HL-60 (cell line): ENCODE measurements at regions not wholly inside any gene's neighbourhood (a gene's known extent, or its start where the extent isn't known, plus 50 kb on each side); places are given as distances from the start of the nearest gene placed in this dataset.

Experiments used
- DNase-seq, 2 experiments: peaks; one replicate each; pipeline ENCODE4 v3.0.0-alpha.2; 2010 to 2020; ENCODE audit warnings: low read depth in 1 of 2, low spot score in 1 of 2
- H3K27ac ChIP-seq: fragments of 250-450 bp; sonication (Bioruptor Pico); replicated peaks from 2 replicates; pipeline ENCODE4 v1.5.1; 2020; ENCODE audit warnings: mild to moderate bottlenecking, moderate library complexity
- H3K27me3 ChIP-seq: fragments of 250-450 bp; sonication (Bioruptor Pico); 2 replicates; pipeline ENCODE4 v1.5.1; 2021; ENCODE audit warnings: mild to moderate bottlenecking, moderate library complexity; ENCODE audit not compliant: insufficient read depth, poor library complexity, severe bottlenecking
- H3K4me3 ChIP-seq: replicated peaks from 2 replicates; pipeline ENCODE4 v1.5.1; 2011; ENCODE audit warnings: mild to moderate bottlenecking, control low read depth, low read length; ENCODE audit not compliant: insufficient read depth
- CTCF ChIP-seq: IDR thresholded peaks from one replicate; pipeline ENCODE4 v1.5.1; 2011; ENCODE audit warnings: low read length, control low read depth, inconsistent platforms; ENCODE audit not compliant: insufficient read depth
- GABPA ChIP-seq: IDR thresholded peaks from 2 replicates; pipeline ENCODE4 v1.6.1; 2012; ENCODE audit warnings: low read depth
- POLR2AphosphoS5 ChIP-seq: IDR thresholded peaks from 2 replicates; pipeline ENCODE4 v1.6.1; 2012; ENCODE audit warnings: low read depth
- REST ChIP-seq: IDR thresholded peaks from 2 replicates; pipeline ENCODE4 v1.6.1; 2012; ENCODE audit warnings: low read depth; ENCODE audit not compliant: insufficient replicate concordance
- SPI1 ChIP-seq: IDR thresholded peaks from 2 replicates; pipeline ENCODE4 v1.6.1; 2012; ENCODE audit warnings: low read depth, mild to moderate bottlenecking, borderline replicate concordance

GRCh38 chr12:77642246-77642645, 188.4 kb upstream of the NAV3 start:
- Histone ChIP-seq H3K27ac (no peak overlapping the region), H3K4me3 (no peak overlapping the region), H3K27me3 (no peaks in the 10 kb centered on the region)
- DNase-seq: no peak
- TF ChIP-seq POLR2AphosphoS5: no peak
- TF ChIP-seq SPI1: no peak
- TF ChIP-seq CTCF: no peak
- TF ChIP-seq GABPA: no peak
- TF ChIP-seq REST: no peak

- Histone ChIP-seq H3K27ac (no peak overlapping the region), H3K27me3 (no peaks in the 10 kb centered on the region), H3K4me3 (no peak overlapping the region)
- DNase-seq: no peak
- TF ChIP-seq REST: no peak
- no peak for TF ChIP-seq GABPA
- TF ChIP-seq POLR2AphosphoS5: no peak
Observed at GRCh38 chr12:77640356-77640755, 190.3 kb upstream of the NAV3 start.

- no peaks in the 10 kb centered on the region for H3K27me3 ChIP-seq
- no peak overlapping the region for H3K27ac ChIP-seq
- no peak overlapping the region for H3K4me3 ChIP-seq
- TF ChIP-seq GABPA (no peak), CTCF (no peak), SPI1 (no peak), POLR2AphosphoS5 (no peak), REST (no peak)
- DNase-seq: no peak
Observed at GRCh38 chr12:77630790-77631445, 199.8 kb upstream of the NAV3 start.
